IPS-20b (cell line): ENCODE measurements at regions not wholly inside any gene's neighbourhood (a gene's known extent, or its start where the extent isn't known, plus 50 kb on each side); places are given as distances from the start of the nearest gene placed in this dataset.
"Not testable (repeated sequence)": the region's sequence is repeated elsewhere in the genome, so short reads cannot be mapped to it uniquely, and the experiment has no call there.

Experiments used
- H3K27ac ChIP-seq: one replicate; pipeline ENCODE4 v1.5.1; 2013; ENCODE audit warnings: low read length
- H3K27me3 ChIP-seq: 2 replicates; pipeline ENCODE4 v1.6.1; 2013; ENCODE audit warnings: mild to moderate bottlenecking, low read length, inconsistent platforms; ENCODE audit not compliant: insufficient read depth
- H3K36me3 ChIP-seq: 2 replicates; pipeline ENCODE4 v1.6.1; 2013; ENCODE audit warnings: low read depth, mild to moderate bottlenecking, inconsistent platforms, low read length, moderate library complexity; ENCODE audit not compliant: insufficient read depth
- H3K4me1 ChIP-seq: 2 replicates; pipeline ENCODE4 v1.6.1; 2013; ENCODE audit warnings: mild to moderate bottlenecking, control low read depth, inconsistent platforms, low read length, moderate library complexity; ENCODE audit not compliant: insufficient read depth
- H3K4me3 ChIP-seq: 2 replicates; pipeline ENCODE4 v1.5.1; 2013; ENCODE audit warnings: mild to moderate bottlenecking, low read length, inconsistent platforms
- H3K9ac ChIP-seq: 2 replicates; pipeline ENCODE4 v1.6.1; 2013; ENCODE audit warnings: low read depth, mild to moderate bottlenecking, inconsistent platforms, low read length, moderate library complexity
- H3K9me3 ChIP-seq: 2 replicates; pipeline ENCODE4 v1.6.1; 2013; ENCODE audit warnings: mild to moderate bottlenecking, low read depth, low read length, inconsistent platforms; ENCODE audit not compliant: insufficient read depth

- no peak overlapping the region for H3K4me3 ChIP-seq
- no peaks in the 10 kb centered on the region for H3K4me1 ChIP-seq
- H3K27me3 ChIP-seq, result no peaks in the 10 kb centered on the region
- H3K36me3 ChIP-seq, result no peaks in the 10 kb centered on the region
- H3K9ac ChIP-seq, result no peak overlapping the region
- H3K9me3 ChIP-seq, result no peaks in the 10 kb centered on the region
- H3K27ac ChIP-seq, result no peak overlapping the region
Observed at GRCh38 chr2:67142741-67143140, 254.4 kb upstream of the ETAA1 start.

GRCh38 chr2:67145851-67146250, 251.3 kb upstream of the ETAA1 start:
- Histone ChIP-seq H3K9me3 (no peaks in the 10 kb centered on the region), H3K4me1 (no peaks in the 10 kb centered on the region), H3K4me3 (no peak overlapping the region), H3K27ac (no peak overlapping the region), H3K36me3 (no peaks in the 10 kb centered on the region), H3K9ac (no peak overlapping the region), H3K27me3 (no peaks in the 10 kb centered on the region)

GRCh38 chr2:67156796-67157195, 240.3 kb upstream of the ETAA1 start:
- Histone ChIP-seq H3K4me1 (no peaks in the 10 kb centered on the region), H3K9me3 (no peaks in the 10 kb centered on the region), H3K36me3 (no peaks in the 10 kb centered on the region), H3K4me3 (no peak overlapping the region), H3K27ac (no peak overlapping the region), H3K9ac (no peak overlapping the region), H3K27me3 (no peaks in the 10 kb centered on the region)

GRCh38 chr2:67158718-67159117, 238.4 kb upstream of the ETAA1 start:
- H3K4me3 ChIP-seq, result no peak overlapping the region
- no peaks in the 10 kb centered on the region for H3K36me3 ChIP-seq
- H3K9me3 ChIP-seq, result no peaks in the 10 kb centered on the region
- H3K9ac ChIP-seq, result no peak overlapping the region
- no peaks in the 10 kb centered on the region for H3K27me3 ChIP-seq
- no peak overlapping the region for H3K27ac ChIP-seq
- no peaks in the 10 kb centered on the region for H3K4me1 ChIP-seq

- H3K4me1 ChIP-seq, result no peaks in the 10 kb centered on the region
- no peak overlapping the region for H3K4me3 ChIP-seq
- no peaks in the 10 kb centered on the region for H3K27me3 ChIP-seq
- H3K27ac ChIP-seq, result no peak overlapping the region
- no peaks in the 10 kb centered on the region for H3K9me3 ChIP-seq
- H3K9ac ChIP-seq, result no peak overlapping the region
- H3K36me3 ChIP-seq, result no peaks in the 10 kb centered on the region
Observed at GRCh38 chr2:67159929-67160328, 237.2 kb upstream of the ETAA1 start.

GRCh38 chr2:67164771-67165522, 232.2 kb upstream of the ETAA1 start:
- Histone ChIP-seq H3K9ac (no peak overlapping the region), H3K4me3 (no peak overlapping the region), H3K4me1 (no peaks in the 10 kb centered on the region), H3K27ac (no peak overlapping the region), H3K27me3 (no peaks in the 10 kb centered on the region), H3K36me3 (no peaks in the 10 kb centered on the region), H3K9me3 (no peaks in the 10 kb centered on the region)

- Histone ChIP-seq H3K27ac (no peak overlapping the region), H3K27me3 (no peaks in the 10 kb centered on the region), H3K9ac (no peak overlapping the region), H3K4me3 (no peak overlapping the region), H3K36me3 (no peaks in the 10 kb centered on the region), H3K4me1 (no peaks in the 10 kb centered on the region), H3K9me3 (no peaks in the 10 kb centered on the region)
Observed at GRCh38 chr2:67165523-67165990, 231.6 kb upstream of the ETAA1 start.

GRCh38 chr2:67166511-67166910, 230.6 kb upstream of the ETAA1 start:
- H3K9me3 ChIP-seq, H3K4me1 ChIP-seq, H3K27ac ChIP-seq, H3K4me3 ChIP-seq, H3K9ac ChIP-seq, H3K36me3 ChIP-seq, H3K27me3 ChIP-seq: not testable (repeated sequence)

GRCh38 chr2:67169417-67170140, 227.6 kb upstream of the ETAA1 start:
- no peak overlapping the region for H3K4me3 ChIP-seq

GRCh38 chr2:67179526-67179925, 217.6 kb upstream of the ETAA1 start:
- Histone ChIP-seq H3K9me3 (no peaks in the 10 kb centered on the region), H3K4me3 (no peak overlapping the region), H3K36me3 (no peaks in the 10 kb centered on the region), H3K9ac (no peak overlapping the region), H3K27me3 (no peaks in the 10 kb centered on the region), H3K4me1 (no peaks in the 10 kb centered on the region), H3K27ac (no peak overlapping the region)

More at GRCh38 chr2:67169417-67170140, 227.6 kb upstream of the ETAA1 start:
- Histone ChIP-seq H3K27me3 (no peaks in the 10 kb centered on the region), H3K4me1 (no peaks in the 10 kb centered on the region), H3K36me3 (no peaks in the 10 kb centered on the region), H3K9ac (no peak overlapping the region), H3K27ac (no peak overlapping the region), H3K9me3 (no peaks in the 10 kb centered on the region)

GRCh38 chr2:67180841-67181240, 216.3 kb upstream of the ETAA1 start:
- H3K4me3 ChIP-seq, result no peak overlapping the region

GRCh38 chr2:67182884-67183283, 214.2 kb upstream of the ETAA1 start:
- Histone ChIP-seq H3K4me3 (no peak overlapping the region), H3K9me3 (no peaks in the 10 kb centered on the region), H3K27me3 (no peaks in the 10 kb centered on the region), H3K36me3 (no peaks in the 10 kb centered on the region), H3K9ac (no peak overlapping the region), H3K4me1 (no peaks in the 10 kb centered on the region), H3K27ac (no peak overlapping the region)

More at GRCh38 chr2:67180841-67181240, 216.3 kb upstream of the ETAA1 start:
- no peak overlapping the region for H3K27ac ChIP-seq
- no peaks in the 10 kb centered on the region for H3K9me3 ChIP-seq
- H3K27me3 ChIP-seq, result no peaks in the 10 kb centered on the region
- H3K36me3 ChIP-seq, result no peaks in the 10 kb centered on the region
- no peaks in the 10 kb centered on the region for H3K4me1 ChIP-seq
- H3K9ac ChIP-seq, result no peak overlapping the region
